GM19351 (cell line): ENCODE measurements at regions not wholly inside any gene's neighbourhood (a gene's known extent, or its start where the extent isn't known, plus 50 kb on each side); places are given as distances from the start of the nearest gene placed in this dataset.

Source experiments
- ATAC-seq: cut with Tn5 transposase; IDR thresholded peaks from one replicate; pipeline ENCODE4 v1.9.1; 2021; ENCODE audit warnings: mild to moderate bottlenecking, moderate library complexity; ENCODE audit not compliant: unreplicated experiment

- ATAC-seq = peak; percentile 82
These were observed 51.4 kb upstream of the EMCN start for GRCh38 chr4:100569196-100569595.
